ENCODE measurements at regions not wholly inside any gene's neighbourhood (a gene's known extent, or its start where the extent isn't known, plus 50 kb on each side); places are given as distances from the start of the nearest gene placed in this dataset.

DNA sequence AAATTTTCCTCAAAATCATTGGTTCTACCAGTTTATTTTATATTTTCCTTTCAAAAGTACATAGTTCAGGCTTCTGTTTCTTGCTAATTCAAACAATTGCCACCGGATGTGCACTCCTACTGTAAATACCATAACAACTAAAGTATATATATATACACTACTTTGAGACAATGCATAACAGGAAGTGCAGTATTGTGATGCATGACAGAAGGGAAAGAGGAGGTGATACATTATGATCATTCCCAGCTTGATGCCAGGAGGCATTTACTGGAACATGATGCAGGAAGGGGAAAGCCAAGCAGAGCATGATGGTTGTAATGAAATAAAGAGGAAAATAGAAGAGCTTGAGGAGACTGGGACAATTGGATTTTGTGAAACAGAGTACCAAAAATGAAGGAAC lies 215.2 kb upstream of the NT5C1B start:
- no peak overlapping the region for H3K4me3 ChIP-seq (ENCODE audit: low read depth, low read length)
- TF ChIP-seq, protein P1, sequence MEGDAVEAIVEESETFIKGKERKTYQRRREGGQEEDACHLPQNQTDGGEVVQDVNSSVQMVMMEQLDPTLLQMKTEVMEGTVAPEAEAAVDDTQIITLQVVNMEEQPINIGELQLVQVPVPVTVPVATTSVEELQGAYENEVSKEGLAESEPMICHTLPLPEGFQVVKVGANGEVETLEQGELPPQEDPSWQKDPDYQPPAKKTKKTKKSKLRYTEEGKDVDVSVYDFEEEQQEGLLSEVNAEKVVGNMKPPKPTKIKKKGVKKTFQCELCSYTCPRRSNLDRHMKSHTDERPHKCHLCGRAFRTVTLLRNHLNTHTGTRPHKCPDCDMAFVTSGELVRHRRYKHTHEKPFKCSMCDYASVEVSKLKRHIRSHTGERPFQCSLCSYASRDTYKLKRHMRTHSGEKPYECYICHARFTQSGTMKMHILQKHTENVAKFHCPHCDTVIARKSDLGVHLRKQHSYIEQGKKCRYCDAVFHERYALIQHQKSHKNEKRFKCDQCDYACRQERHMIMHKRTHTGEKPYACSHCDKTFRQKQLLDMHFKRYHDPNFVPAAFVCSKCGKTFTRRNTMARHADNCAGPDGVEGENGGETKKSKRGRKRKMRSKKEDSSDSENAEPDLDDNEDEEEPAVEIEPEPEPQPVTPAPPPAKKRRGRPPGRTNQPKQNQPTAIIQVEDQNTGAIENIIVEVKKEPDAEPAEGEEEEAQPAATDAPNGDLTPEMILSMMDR (IDR thresholded peaks at IDR 0.05; ENCODE audit: control insufficient read depth, extremely low read depth, insufficient read depth), result no peak
- DNase-seq (ENCODE audit: low read depth), result no peak

DNA sequence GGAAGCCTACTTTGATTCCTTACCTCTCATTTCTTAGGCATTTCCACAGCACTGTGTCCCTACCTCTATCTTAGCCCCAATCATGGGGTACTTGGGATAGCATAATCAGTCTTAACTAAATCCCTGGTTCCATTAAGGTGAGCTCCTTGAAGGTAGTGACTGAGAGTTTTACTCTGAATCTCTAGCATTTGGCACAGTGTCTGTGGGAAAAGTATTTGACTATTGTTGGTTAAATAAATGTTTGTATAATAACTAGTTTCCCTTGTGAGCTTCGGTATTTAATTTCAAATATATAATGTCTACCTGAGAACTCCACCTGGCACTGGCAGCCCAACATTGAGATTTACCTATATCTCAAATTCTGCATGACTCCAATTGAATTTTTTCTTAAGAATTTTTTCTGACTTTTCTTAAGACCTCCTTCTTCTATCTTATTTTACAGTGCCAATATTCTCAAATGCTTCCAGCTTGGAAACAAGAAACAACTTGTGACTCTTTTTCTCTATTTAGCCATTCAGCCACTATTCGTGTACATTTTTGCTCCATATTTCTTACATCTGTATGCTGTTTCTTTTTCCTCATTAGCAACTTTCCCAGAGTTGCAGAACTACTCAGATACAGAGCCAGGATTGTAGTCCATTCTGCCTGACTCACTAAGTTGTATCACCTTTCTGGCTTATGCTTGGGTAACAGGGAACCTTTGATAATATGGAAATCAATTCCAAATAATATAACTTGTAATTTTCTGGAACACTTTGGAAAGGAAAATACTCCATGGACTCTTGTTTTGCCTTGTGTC lies 214.0 kb upstream of the NT5C1B start:
- no peak overlapping the region for H3K4me3 ChIP-seq (ENCODE audit: low read depth, low read length)
- peak; percentile 73 for DNase-seq (ENCODE audit: low read depth)
- TF ChIP-seq, protein P1 (IDR thresholded peaks at IDR 0.05; ENCODE audit: control insufficient read depth, extremely low read depth, insufficient read depth), result no peak

DNA sequence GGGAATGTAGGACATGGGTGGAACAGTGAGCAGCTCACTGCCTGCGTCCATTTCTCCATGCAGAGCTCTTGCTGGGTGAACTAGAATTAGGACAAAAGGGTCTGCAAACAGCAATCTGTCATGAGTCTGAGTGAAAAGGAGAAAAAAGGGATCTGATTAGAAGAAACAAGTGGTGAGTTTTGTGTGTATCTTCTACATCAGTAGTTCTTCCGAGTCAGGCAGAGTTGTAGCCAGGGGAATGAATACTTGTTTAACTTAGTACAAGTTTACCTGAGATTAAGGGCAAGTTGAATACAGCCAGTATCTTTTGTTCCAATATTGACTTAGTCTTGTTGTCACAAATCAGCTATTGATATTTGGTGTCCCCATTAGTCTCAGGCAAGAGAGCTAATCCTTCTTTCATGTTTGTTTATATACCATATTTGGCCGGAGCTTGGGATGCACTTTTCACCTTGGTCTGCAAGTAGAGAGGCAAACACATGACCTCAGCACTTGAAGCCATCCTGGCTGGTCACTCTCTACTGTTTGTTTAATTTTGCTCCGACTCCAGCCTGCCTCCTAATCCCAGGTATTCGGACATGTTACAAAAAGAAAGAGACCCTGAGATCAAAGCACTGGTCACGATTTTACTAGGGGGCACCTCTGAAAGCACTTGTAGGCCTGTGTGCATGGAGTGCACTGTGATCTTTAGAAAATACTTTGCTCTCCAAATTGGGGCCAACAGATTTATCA lies 211.0 kb upstream of the NT5C1B start:
- peak; percentile 99 for DNase-seq (ENCODE audit: low read depth)
- TF ChIP-seq, protein P1 (IDR thresholded peaks at IDR 0.05; ENCODE audit: control insufficient read depth, extremely low read depth, insufficient read depth), result no peak
- no peak overlapping the region for H3K4me3 ChIP-seq (ENCODE audit: low read depth, low read length)

DNA sequence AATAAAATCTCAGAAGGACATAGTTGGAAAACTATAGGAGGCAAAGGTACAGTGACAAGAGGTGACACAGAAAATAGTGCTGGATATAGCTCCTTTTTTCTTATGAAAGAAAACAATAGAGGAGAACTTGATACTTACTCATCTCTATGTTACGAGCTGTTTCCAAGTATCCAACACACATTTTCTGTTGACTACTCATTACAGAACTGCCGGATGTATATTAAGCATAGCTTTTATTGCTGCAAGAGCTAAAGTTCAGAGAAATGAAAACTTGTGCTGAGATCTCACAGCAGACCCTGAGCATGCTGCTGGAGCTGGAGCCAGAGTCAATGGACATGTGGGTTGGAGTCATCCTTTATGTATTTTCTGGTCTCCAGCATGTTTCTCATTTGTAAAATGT lies 210.0 kb upstream of the NT5C1B start:
- no peak overlapping the region for H3K4me3 ChIP-seq (ENCODE audit: low read depth, low read length)
- DNase-seq (ENCODE audit: low read depth), result no peak
- TF ChIP-seq, protein P1 (IDR thresholded peaks at IDR 0.05; ENCODE audit: control insufficient read depth, extremely low read depth, insufficient read depth), result no peak

DNA sequence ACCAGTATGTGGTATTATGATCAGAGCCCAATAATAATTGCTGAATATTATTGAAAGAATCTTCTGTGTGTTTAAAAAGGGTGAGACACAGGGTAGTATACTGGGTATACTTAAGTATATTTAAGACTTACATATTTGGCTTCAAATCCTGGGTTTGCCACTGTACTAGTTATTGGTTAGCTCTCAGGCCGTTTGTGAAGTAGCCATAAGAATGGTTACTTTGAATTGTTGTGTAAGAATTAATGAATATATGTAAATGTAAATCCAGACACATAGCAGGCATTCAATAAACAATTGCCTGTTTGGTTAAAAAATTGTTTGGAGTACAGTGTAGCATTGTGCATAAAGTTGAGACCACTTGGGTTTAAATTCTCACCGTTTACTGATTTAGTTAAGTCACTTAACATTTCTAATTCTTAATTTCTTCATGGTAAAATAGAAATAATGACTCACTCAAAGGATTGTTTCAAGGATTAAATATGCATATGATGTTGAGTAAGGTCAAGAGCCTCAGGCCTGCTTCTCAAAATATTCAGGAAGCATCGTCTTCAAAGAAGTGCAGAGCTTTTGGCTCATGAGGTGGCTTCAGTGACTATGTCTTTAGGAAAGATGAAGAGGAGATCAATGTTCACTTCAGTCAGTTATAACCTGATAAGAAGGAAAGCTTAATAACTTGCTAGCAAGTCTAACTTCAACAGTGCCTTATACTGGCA lies 207.9 kb upstream of the NT5C1B start:
- no peak overlapping the region for H3K4me3 ChIP-seq (ENCODE audit: low read depth, low read length)
- TF ChIP-seq, protein P1 (IDR thresholded peaks at IDR 0.05; ENCODE audit: control insufficient read depth, extremely low read depth, insufficient read depth), result no peak
- DNase-seq (ENCODE audit: low read depth), result no peak

DNA sequence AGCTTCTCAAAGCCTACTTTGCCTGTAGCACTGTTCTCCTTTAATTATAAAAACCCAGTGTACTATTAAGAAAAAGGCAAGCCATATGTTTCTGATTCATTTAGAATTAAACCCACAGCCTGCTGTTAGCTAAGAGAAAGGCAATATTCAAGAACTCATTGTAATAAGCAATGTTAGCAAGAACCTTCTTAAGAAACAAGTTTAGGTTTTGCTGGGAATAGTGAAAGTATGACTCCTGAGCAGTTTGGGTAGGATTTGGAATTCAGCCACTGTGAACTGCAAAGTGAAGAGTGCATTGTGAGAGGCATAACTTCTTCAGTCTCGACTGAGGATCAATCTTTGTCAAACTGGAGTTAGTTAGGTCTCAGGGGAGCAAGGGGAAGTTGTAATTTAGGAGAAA lies 206.5 kb upstream of the NT5C1B start:
- TF ChIP-seq, protein P1 (IDR thresholded peaks at IDR 0.05; ENCODE audit: control insufficient read depth, extremely low read depth, insufficient read depth), result no peak
- H3K4me3 ChIP-seq (ENCODE audit: low read depth, low read length), result no peak overlapping the region
- no peak for DNase-seq (ENCODE audit: low read depth)
